KOPT-K1 (cell line): ENCODE measurements at regions not wholly inside any gene's neighbourhood (a gene's known extent, or its start where the extent isn't known, plus 50 kb on each side); places are given as distances from the start of the nearest gene placed in this dataset.
"Not testable (repeated sequence)": the region's sequence is repeated elsewhere in the genome, so short reads cannot be mapped to it uniquely, and the experiment has no call there.

Source experiments
- H3K27ac ChIP-seq: fragments of 200-600 bp; sonication (generic); 2 replicates; pipeline ENCODE4 v1.5.1; 2016; ENCODE audit warnings: antibody characterized with exemption, mild to moderate bottlenecking, low read depth, low read length; ENCODE audit not compliant: poor library complexity, severe bottlenecking
- H3K36me3 ChIP-seq: fragments of 200-600 bp; sonication (generic); 2 replicates; pipeline ENCODE4 v1.5.1; 2017; ENCODE audit warnings: antibody characterized with exemption, mild to moderate bottlenecking, low read length, moderate library complexity; ENCODE audit not compliant: insufficient read depth
- H3K9me3 ChIP-seq: fragments of 200-600 bp; sonication (generic); 2 replicates; pipeline ENCODE4 v1.5.1; 2017; ENCODE audit warnings: antibody characterized with exemption, low read length, mild to moderate bottlenecking; ENCODE audit not compliant: insufficient read depth, poor library complexity, severe bottlenecking

GRCh38 chr4:58301376-58301999, 1191.3 kb upstream of the IGFBP7 start:
- no peak overlapping the region for H3K27ac ChIP-seq
- no peaks in the 10 kb centered on the region for H3K9me3 ChIP-seq
- no peaks in the 10 kb centered on the region for H3K36me3 ChIP-seq

GRCh38 chr4:58286335-58286734, 1176.2 kb upstream of the IGFBP7 start:
- Histone ChIP-seq H3K27ac (no peak overlapping the region), H3K36me3 (no peaks in the 10 kb centered on the region), H3K9me3 (no peaks in the 10 kb centered on the region)

- H3K9me3 ChIP-seq, H3K27ac ChIP-seq: not testable (repeated sequence)
Observed at GRCh38 chr4:58280928-58281327, 1170.7 kb upstream of the IGFBP7 start.

GRCh38 chr4:58275856-58276255, 1165.7 kb upstream of the IGFBP7 start:
- Histone ChIP-seq H3K27ac (no peak overlapping the region), H3K9me3 (no peaks in the 10 kb centered on the region), H3K36me3 (no peaks in the 10 kb centered on the region)

More at GRCh38 chr4:58280928-58281327, 1170.7 kb upstream of the IGFBP7 start:
- not testable (repeated sequence) for H3K36me3 ChIP-seq

GRCh38 chr4:58274553-58274952, 1164.4 kb upstream of the IGFBP7 start:
- no peak overlapping the region for H3K27ac ChIP-seq
- no peaks in the 10 kb centered on the region for H3K9me3 ChIP-seq
- no peaks in the 10 kb centered on the region for H3K36me3 ChIP-seq

- H3K27ac ChIP-seq = no peak overlapping the region
- no peaks in the 10 kb centered on the region for H3K36me3 ChIP-seq
- H3K9me3 ChIP-seq = no peaks in the 10 kb centered on the region
Observed at GRCh38 chr4:58272311-58272710, 1162.1 kb upstream of the IGFBP7 start.

- Histone ChIP-seq H3K9me3 (no peaks in the 10 kb centered on the region), H3K36me3 (no peaks in the 10 kb centered on the region)
Observed at GRCh38 chr4:58265734-58266133, 1155.5 kb upstream of the IGFBP7 start.

GRCh38 chr4:58261526-58261925, 1151.3 kb upstream of the IGFBP7 start:
- Histone ChIP-seq H3K9me3 (no peaks in the 10 kb centered on the region), H3K27ac (no peak overlapping the region), H3K36me3 (no peaks in the 10 kb centered on the region)

More at GRCh38 chr4:58265734-58266133, 1155.5 kb upstream of the IGFBP7 start:
- no peak overlapping the region for H3K27ac ChIP-seq

GRCh38 chr4:58254291-58254690, 1144.1 kb upstream of the IGFBP7 start:
- H3K27ac ChIP-seq = no peak overlapping the region
- H3K36me3 ChIP-seq = no peaks in the 10 kb centered on the region

GRCh38 chr4:58252656-58253055, 1142.5 kb upstream of the IGFBP7 start:
- no peaks in the 10 kb centered on the region for H3K9me3 ChIP-seq
- no peaks in the 10 kb centered on the region for H3K36me3 ChIP-seq
- H3K27ac ChIP-seq = no peak overlapping the region

More at GRCh38 chr4:58254291-58254690, 1144.1 kb upstream of the IGFBP7 start:
- no peaks in the 10 kb centered on the region for H3K9me3 ChIP-seq

- H3K9me3 ChIP-seq = no peaks in the 10 kb centered on the region
- H3K36me3 ChIP-seq = no peaks in the 10 kb centered on the region
- no peak overlapping the region for H3K27ac ChIP-seq
Observed at GRCh38 chr4:58247792-58248191, 1137.6 kb upstream of the IGFBP7 start.

GRCh38 chr4:58225460-58225859, 1115.3 kb upstream of the IGFBP7 start:
- H3K36me3 ChIP-seq = no peaks in the 10 kb centered on the region
- no peaks in the 10 kb centered on the region for H3K9me3 ChIP-seq
- H3K27ac ChIP-seq = no peak overlapping the region

GRCh38 chr4:58219179-58219578, 1109.0 kb upstream of the IGFBP7 start:
- H3K36me3 ChIP-seq = no peaks in the 10 kb centered on the region
- no peaks in the 10 kb centered on the region for H3K9me3 ChIP-seq

GRCh38 chr4:58216461-58216860, 1106.3 kb upstream of the IGFBP7 start:
- H3K36me3 ChIP-seq = no peaks in the 10 kb centered on the region
- H3K27ac ChIP-seq = no peak overlapping the region
- no peaks in the 10 kb centered on the region for H3K9me3 ChIP-seq

More at GRCh38 chr4:58219179-58219578, 1109.0 kb upstream of the IGFBP7 start:
- H3K27ac ChIP-seq = no peak overlapping the region

GRCh38 chr4:58214376-58214775, 1104.2 kb upstream of the IGFBP7 start:
- no peaks in the 10 kb centered on the region for H3K9me3 ChIP-seq
- no peaks in the 10 kb centered on the region for H3K36me3 ChIP-seq
- no peak overlapping the region for H3K27ac ChIP-seq

GRCh38 chr4:58209551-58209950, 1099.4 kb upstream of the IGFBP7 start:
- Histone ChIP-seq H3K27ac (no peak overlapping the region), H3K9me3 (no peaks in the 10 kb centered on the region), H3K36me3 (no peaks in the 10 kb centered on the region)
